Astrocyte (in vitro differentiated cells and primary cell): ENCODE measurements at regions not wholly inside any gene's neighbourhood (a gene's known extent, or its start where the extent isn't known, plus 50 kb on each side); places are given as distances from the start of the nearest gene placed in this dataset.
A peak's percentile ranks its signal among the peaks of the same experiment; 100 is the strongest.

Source experiments
- DNase-seq: peaks from one replicate; pipeline ENCODE4 v3.0.0-alpha.2; 2010; ENCODE audit warnings: low read depth
- FAIRE-seq: peaks from 2 replicates; lab custom pipeline; 2011; peaks lifted over from hg19 to GRCh38; lab: Jason Lieb, UNC
- H2AFZ ChIP-seq: 2 replicates; pipeline ENCODE4 v1.6.0; 2012; ENCODE audit warnings: low read depth, low read length, inconsistent platforms
- H3K27ac ChIP-seq: 2 replicates; pipeline ENCODE4 v1.5.1; 2011; ENCODE audit warnings: low read depth, low read length, inconsistent platforms
- H3K27me3 ChIP-seq: 2 replicates; pipeline ENCODE4 v1.6.0; 2011; ENCODE audit warnings: low read length, inconsistent platforms; ENCODE audit not compliant: insufficient read depth
- H3K36me3 ChIP-seq: 2 replicates; pipeline ENCODE4 v1.5.1; 2011; ENCODE audit warnings: low read length, inconsistent platforms; ENCODE audit not compliant: insufficient read depth
- H3K4me1 ChIP-seq: 2 replicates; pipeline ENCODE4 v1.5.1; 2011; ENCODE audit warnings: low read length, inconsistent platforms; ENCODE audit not compliant: insufficient read depth
- H3K4me2 ChIP-seq: 2 replicates; pipeline ENCODE4 v1.6.0; 2012; ENCODE audit warnings: low read length, inconsistent platforms
- H3K4me3 ChIP-seq: 2 replicates; pipeline ENCODE4 v1.5.1; 2011; ENCODE audit warnings: low read depth, mild to moderate bottlenecking, low read length, inconsistent platforms; ENCODE audit not compliant: insufficient read depth
- H3K79me2 ChIP-seq: 2 replicates; pipeline ENCODE4 v1.6.0; 2012; ENCODE audit warnings: mild to moderate bottlenecking, low read length, inconsistent platforms; ENCODE audit not compliant: insufficient read depth
- H3K9ac ChIP-seq: 2 replicates; pipeline ENCODE4 v1.6.0; 2012; ENCODE audit warnings: mild to moderate bottlenecking, low read length, inconsistent platforms
- H3K9me3 ChIP-seq: 2 replicates; pipeline ENCODE4 v1.5.1; 2012; ENCODE audit warnings: low read depth, mild to moderate bottlenecking, low read length, inconsistent platforms; ENCODE audit not compliant: insufficient read depth
- H4K20me1 ChIP-seq: 2 replicates; pipeline ENCODE4 v1.6.0; 2012; ENCODE audit warnings: low read length, inconsistent platforms; ENCODE audit not compliant: insufficient read depth
- H3K27ac Mint-ChIP-seq: one replicate; pipeline ENCODE4 v1.8.0; 2021; ENCODE audit warnings: mild to moderate bottlenecking, mixed read lengths; ENCODE audit not compliant: unreplicated experiment
- H3K27me3 Mint-ChIP-seq: one replicate; pipeline ENCODE4 v1.8.0; 2021; ENCODE audit warnings: low read depth, mixed read lengths; ENCODE audit not compliant: unreplicated experiment
- H3K36me3 Mint-ChIP-seq: one replicate; pipeline ENCODE4 v1.8.0; 2021; ENCODE audit warnings: low read depth, mixed read lengths; ENCODE audit not compliant: unreplicated experiment
- H3K4me1 Mint-ChIP-seq: one replicate; pipeline ENCODE4 v1.8.0; 2021; ENCODE audit warnings: low read depth, mixed read lengths; ENCODE audit not compliant: unreplicated experiment
- H3K4me3 Mint-ChIP-seq: one replicate; pipeline ENCODE4 v1.8.0; 2021; ENCODE audit warnings: mild to moderate bottlenecking, moderate library complexity, mixed read lengths; ENCODE audit not compliant: unreplicated experiment
- H3K9me3 Mint-ChIP-seq: one replicate; pipeline ENCODE4 v1.8.0; 2021; ENCODE audit warnings: mild to moderate bottlenecking, mixed read lengths; ENCODE audit not compliant: unreplicated experiment
- EZH2 ChIP-seq: IDR thresholded peaks from 2 replicates; pipeline ENCODE4 v1.6.1; 2012; ENCODE audit warnings: mild to moderate bottlenecking, low read length, inconsistent platforms; ENCODE audit not compliant: insufficient read depth
- TF ChIP-seq, protein P1 (sequence below): IDR thresholded peaks from 2 replicates; pipeline ENCODE4 v1.5.1; 2011; ENCODE audit warnings: low read depth, mild to moderate bottlenecking, inconsistent platforms, low read length, moderate library complexity; ENCODE audit not compliant: insufficient read depth

DNA sequence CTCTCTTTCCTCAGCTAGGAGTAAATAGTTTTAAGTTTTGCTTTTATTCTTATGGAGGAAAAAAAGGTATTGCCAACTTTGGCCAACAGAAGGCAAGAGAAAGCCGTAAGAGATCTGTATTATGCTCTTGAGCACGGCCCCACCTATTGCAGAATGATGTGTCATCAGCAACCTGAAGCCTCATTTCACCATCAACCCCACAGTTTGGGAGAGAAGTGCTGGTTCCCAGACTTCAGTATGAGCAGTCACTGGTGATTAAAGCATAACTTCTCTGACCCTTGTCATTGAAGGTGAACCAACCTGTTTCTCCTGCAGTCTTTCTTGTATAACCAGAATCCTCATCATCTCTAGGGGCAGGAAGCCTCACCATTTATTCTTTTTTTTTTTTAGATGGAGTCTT, 100.2 kb downstream of the SIPA1L2 start:
- Histone ChIP-seq H3K27me3 (no peaks in the 10 kb centered on the region), H4K20me1 (no peaks in the 10 kb centered on the region), H2AFZ (no peak overlapping the region), H3K9me3 (no peaks in the 10 kb centered on the region), H3K27ac (no peak overlapping the region), H3K4me1 (no peaks in the 10 kb centered on the region), H3K79me2 (no peaks in the 10 kb centered on the region), H3K36me3 (no peaks in the 10 kb centered on the region), H3K9ac (no peak overlapping the region), H3K4me3 (no peak overlapping the region), H3K4me2 (no peak overlapping the region)
- Mint-ChIP-seq H3K27me3 (no peaks in the 10 kb centered on the region), H3K9me3 (no peaks in the 10 kb centered on the region), H3K4me3 (no peak overlapping the region), H3K36me3 (peaks cover 3% of the 10 kb centered on the region), H3K4me1 (peaks cover 26% of the 10 kb centered on the region), H3K27ac (no peak overlapping the region)
- no peak for TF ChIP-seq EZH2
- TF ChIP-seq, protein P1, sequence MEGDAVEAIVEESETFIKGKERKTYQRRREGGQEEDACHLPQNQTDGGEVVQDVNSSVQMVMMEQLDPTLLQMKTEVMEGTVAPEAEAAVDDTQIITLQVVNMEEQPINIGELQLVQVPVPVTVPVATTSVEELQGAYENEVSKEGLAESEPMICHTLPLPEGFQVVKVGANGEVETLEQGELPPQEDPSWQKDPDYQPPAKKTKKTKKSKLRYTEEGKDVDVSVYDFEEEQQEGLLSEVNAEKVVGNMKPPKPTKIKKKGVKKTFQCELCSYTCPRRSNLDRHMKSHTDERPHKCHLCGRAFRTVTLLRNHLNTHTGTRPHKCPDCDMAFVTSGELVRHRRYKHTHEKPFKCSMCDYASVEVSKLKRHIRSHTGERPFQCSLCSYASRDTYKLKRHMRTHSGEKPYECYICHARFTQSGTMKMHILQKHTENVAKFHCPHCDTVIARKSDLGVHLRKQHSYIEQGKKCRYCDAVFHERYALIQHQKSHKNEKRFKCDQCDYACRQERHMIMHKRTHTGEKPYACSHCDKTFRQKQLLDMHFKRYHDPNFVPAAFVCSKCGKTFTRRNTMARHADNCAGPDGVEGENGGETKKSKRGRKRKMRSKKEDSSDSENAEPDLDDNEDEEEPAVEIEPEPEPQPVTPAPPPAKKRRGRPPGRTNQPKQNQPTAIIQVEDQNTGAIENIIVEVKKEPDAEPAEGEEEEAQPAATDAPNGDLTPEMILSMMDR, result no peak
- DNase-seq (peak; percentile 46), FAIRE-seq (no peak)

DNA sequence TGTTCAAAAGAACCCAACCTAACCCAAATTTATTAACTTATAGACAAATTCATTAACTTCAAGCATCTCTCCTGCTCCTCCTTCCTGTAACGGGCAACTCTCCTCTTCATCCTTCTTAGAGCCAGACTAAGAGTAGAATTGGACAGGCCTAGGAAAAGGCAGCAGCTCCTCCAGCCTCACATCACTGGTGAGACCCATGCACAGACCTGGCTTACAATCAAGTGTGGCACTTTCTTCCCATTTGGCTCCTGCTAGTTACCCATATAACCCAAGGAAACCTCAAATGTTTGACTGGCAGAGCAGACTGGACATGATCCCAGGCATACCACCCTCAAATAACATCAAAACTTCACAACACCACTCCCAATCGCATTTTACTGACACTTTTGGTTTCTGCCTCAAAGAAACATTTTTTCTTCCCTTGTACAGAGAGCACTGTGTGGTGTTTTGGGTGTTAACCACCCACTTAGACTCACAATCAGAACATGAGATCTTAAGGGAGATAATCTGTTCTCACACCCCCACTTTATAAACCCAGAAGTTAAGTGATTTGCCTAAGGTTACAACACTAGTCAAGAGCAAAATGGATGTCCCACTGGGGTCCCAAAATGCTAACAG, 101.4 kb downstream of the SIPA1L2 start:
- H3K9me3 ChIP-seq, result no peaks in the 10 kb centered on the region
- H3K9ac ChIP-seq, result no peak overlapping the region
- H3K27me3 ChIP-seq, result no peaks in the 10 kb centered on the region
- H3K4me1 Mint-ChIP-seq, result peaks cover 33% of the 10 kb centered on the region
- no peaks in the 10 kb centered on the region for H3K27me3 Mint-ChIP-seq
- H3K36me3 ChIP-seq, result no peaks in the 10 kb centered on the region
- H3K4me2 ChIP-seq, result no peak overlapping the region
- no peak overlapping the region for H2AFZ ChIP-seq
- H3K79me2 ChIP-seq, result no peaks in the 10 kb centered on the region
- no peak overlapping the region for H3K4me3 ChIP-seq
- H3K27ac Mint-ChIP-seq, result no peak overlapping the region
- no peak overlapping the region for H3K27ac ChIP-seq
- no peaks in the 10 kb centered on the region for H3K9me3 Mint-ChIP-seq
- no peak overlapping the region for H3K4me3 Mint-ChIP-seq
- DNase-seq (no peak), FAIRE-seq (no peak)
- no peaks in the 10 kb centered on the region for H3K4me1 ChIP-seq
- no peak for TF ChIP-seq EZH2
- TF ChIP-seq, protein P1, result no peak
- no peaks in the 10 kb centered on the region for H3K36me3 Mint-ChIP-seq
- no peaks in the 10 kb centered on the region for H4K20me1 ChIP-seq

DNA sequence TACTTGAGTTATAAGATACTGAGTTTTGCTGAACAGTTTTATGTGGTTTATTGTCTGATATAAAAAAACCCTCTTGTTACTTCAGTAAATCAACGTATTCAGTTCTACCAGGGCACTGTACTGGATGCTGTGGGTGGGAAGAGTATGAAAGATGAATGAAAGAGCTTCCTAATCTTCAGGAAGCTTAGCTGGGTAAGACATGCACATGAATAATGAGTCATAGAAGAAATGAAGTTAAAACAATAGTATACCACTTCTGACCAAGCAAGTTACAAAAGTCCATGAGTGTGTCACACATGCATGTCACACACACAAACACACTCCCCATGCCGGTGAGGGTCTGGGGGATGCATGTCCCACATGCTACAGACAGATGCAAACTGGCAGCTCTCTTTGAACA, 105.9 kb downstream of the SIPA1L2 start:
- Histone ChIP-seq H3K79me2 (no peaks in the 10 kb centered on the region), H3K27me3 (no peaks in the 10 kb centered on the region), H3K27ac (no peak overlapping the region), H3K36me3 (no peaks in the 10 kb centered on the region), H4K20me1 (no peaks in the 10 kb centered on the region), H3K9ac (no peak overlapping the region), H3K9me3 (no peaks in the 10 kb centered on the region), H3K4me1 (no peaks in the 10 kb centered on the region), H3K4me2 (peak overlapping the region; percentile 6), H3K4me3 (no peak overlapping the region), H2AFZ (no peak overlapping the region)
- H3K27me3 Mint-ChIP-seq, result no peaks in the 10 kb centered on the region
- no peak for TF ChIP-seq EZH2
- TF ChIP-seq, protein P1, result no peak
- H3K36me3 Mint-ChIP-seq, result no peaks in the 10 kb centered on the region
- no peak overlapping the region for H3K4me3 Mint-ChIP-seq
- H3K27ac Mint-ChIP-seq, result peak overlapping the region; percentile 41
- FAIRE-seq (no peak), DNase-seq (peak; percentile 49)
- no peaks in the 10 kb centered on the region for H3K9me3 Mint-ChIP-seq
- H3K4me1 Mint-ChIP-seq, result peaks cover 32% of the 10 kb centered on the region
